Endothelial cell of umbilical vein (primary cell): ENCODE measurements at regions not wholly inside any gene's neighbourhood (a gene's known extent, or its start where the extent isn't known, plus 50 kb on each side); places are given as distances from the start of the nearest gene placed in this dataset.

Source experiments
- BruUV-seq: library from RNA; stranded (reverse); fragments of 400-500 nt; replicated peaks from 2 replicates; lab custom pipeline; 2021; lab: Mats Ljungman, UMichigan
- CTCF ChIA-PET: fragments of 300-600, 350-600 bp; sonication (Branson Sonifier 250); formaldehyde crosslinking; loops from one replicate; lab custom pipeline; 2021; ENCODE audit warnings: antibody characterized with exemption, inconsistent platforms; lab: Charles Lee
- POLR2A ChIA-PET: fragments of 300-600, 350-600 bp; sonication (Branson Sonifier 250); formaldehyde crosslinking; loops from one replicate; lab custom pipeline; 2021; ENCODE audit warnings: antibody characterized with exemption, inconsistent platforms; lab: Charles Lee
- DNase-seq: peaks from one replicate; pipeline ENCODE4 v3.0.0-alpha.2; 2011; ENCODE audit warnings: low read depth, low spot score
- FAIRE-seq: peaks from 2 replicates; lab custom pipeline; 2011; peaks lifted over from hg19 to GRCh38; lab: Jason Lieb, UNC
- H2AFZ ChIP-seq: 2 replicates; pipeline ENCODE4 v1.6.0; 2012; ENCODE audit warnings: low read depth, low read length, control low read depth, inconsistent platforms
- H3K27ac ChIP-seq: 2 replicates; pipeline ENCODE4 v1.5.1; 2011; ENCODE audit warnings: low read depth, mild to moderate bottlenecking, control low read depth, low read length, moderate library complexity; ENCODE audit not compliant: insufficient read depth
- H3K27me3 ChIP-seq, 2 experiments: 2 replicates each; pipeline versions ENCODE4 v1.6.0 to v1.6.1; 2011; ENCODE audit warnings: low read length in 2 of 2, mixed read lengths in 1 of 2; ENCODE audit not compliant: control insufficient read depth in 2 of 2, insufficient read depth in 2 of 2
- H3K36me3 ChIP-seq, 2 experiments: 2 replicates in 1 of 2; 3 replicates in 1 of 2; pipeline ENCODE4 v1.5.1; 2011; ENCODE audit warnings: low read length in 2 of 2, mild to moderate bottlenecking in 1 of 2, moderate library complexity in 1 of 2; ENCODE audit not compliant: control insufficient read depth in 2 of 2, insufficient read depth in 2 of 2; ENCODE audit errors: extremely low read depth in 1 of 2
- H3K4me1 ChIP-seq: 3 replicates; pipeline ENCODE4 v1.5.1; 2011; ENCODE audit warnings: mild to moderate bottlenecking, low read length; ENCODE audit not compliant: control insufficient read depth, insufficient read depth; ENCODE audit errors: extremely low read depth
- H3K4me2 ChIP-seq: 2 replicates; pipeline ENCODE4 v1.6.1; 2011; ENCODE audit warnings: low read length, control low read depth, mixed read lengths; ENCODE audit not compliant: insufficient read depth
- H3K4me3 ChIP-seq, 3 experiments: fragments of 200-600 bp in 1 of 3; sonication (generic), shearing (Covaris generic) in 1 of 3; replicated peaks in 1 of 3; 2 replicates each; pipeline ENCODE4 v1.5.1; 2011 to 2016; ENCODE audit warnings: control low read depth in 3 of 3, low read length in 3 of 3, mild to moderate bottlenecking in 2 of 3, inconsistent platforms in 1 of 3, low read depth in 1 of 3, moderate library complexity in 1 of 3; ENCODE audit not compliant: insufficient read depth in 1 of 3
- H3K79me2 ChIP-seq: 2 replicates; pipeline ENCODE4 v1.6.0; 2012; ENCODE audit warnings: low read length, inconsistent platforms; ENCODE audit not compliant: control insufficient read depth, insufficient read depth
- H3K9ac ChIP-seq: replicated peaks from 2 replicates; pipeline ENCODE3; 2011; ENCODE audit warnings: low read length, control low read depth; ENCODE audit not compliant: insufficient read depth; ENCODE audit errors: extremely low read depth
- H3K9me1 ChIP-seq: replicated peaks from 3 replicates; pipeline ENCODE4 v1.6.0; 2011; ENCODE audit warnings: mild to moderate bottlenecking, low read length; ENCODE audit not compliant: control insufficient read depth, insufficient read depth; ENCODE audit errors: extremely low read depth
- H3K9me3 ChIP-seq: replicated peaks from 2 replicates; pipeline ENCODE4 v1.5.1; 2012; ENCODE audit warnings: low read length, inconsistent platforms; ENCODE audit not compliant: control insufficient read depth, insufficient read depth
- H4K20me1 ChIP-seq: replicated peaks from 2 replicates; pipeline ENCODE3; 2011; ENCODE audit warnings: mild to moderate bottlenecking, low read length; ENCODE audit not compliant: control insufficient read depth, insufficient read depth; ENCODE audit errors: extremely low read depth
- CTCF ChIP-seq, 2 donors: IDR thresholded peaks; 1 replicate in 1 of 2; 2 replicates in 1 of 2; pipeline ENCODE4 v1.5.1; 2011; ENCODE audit warnings: low read length in 2 of 2, mild to moderate bottlenecking in 2 of 2, moderate library complexity in 2 of 2, control low read depth in 1 of 2, inconsistent platforms in 1 of 2, low read depth in 1 of 2; ENCODE audit not compliant: insufficient read depth in 1 of 2; ENCODE audit errors: extremely low read depth in 1 of 2
- EZH2 ChIP-seq: IDR thresholded peaks from 2 replicates; pipeline ENCODE4 v1.6.1; 2012; ENCODE audit warnings: borderline replicate concordance, low read depth, mild to moderate bottlenecking, moderate library complexity, low read length, inconsistent platforms; ENCODE audit not compliant: severe bottlenecking
- FOS ChIP-seq: IDR thresholded peaks from 2 replicates; pipeline ENCODE4 v1.6.1; 2011; ENCODE audit warnings: mild to moderate bottlenecking, low read length, moderate library complexity, borderline replicate concordance; ENCODE audit not compliant: insufficient read depth
- GATA2 ChIP-seq: IDR thresholded peaks from 2 replicates; pipeline ENCODE4 v1.7.0; 2011; ENCODE audit warnings: low read depth, mild to moderate bottlenecking, moderate library complexity, mixed read lengths, low read length; ENCODE audit not compliant: insufficient read length, insufficient read depth
- JUN ChIP-seq: IDR thresholded peaks from 2 replicates; pipeline ENCODE4 v1.6.1; 2011; ENCODE audit warnings: borderline replicate concordance, low read depth; ENCODE audit not compliant: insufficient read length, insufficient read depth
- MAX ChIP-seq: IDR thresholded peaks from 2 replicates; pipeline ENCODE4 v1.6.1; 2011; ENCODE audit not compliant: insufficient read depth, insufficient read length
- POLR2A ChIP-seq: IDR thresholded peaks from 2 replicates; pipeline ENCODE4 v1.6.1; 2012; ENCODE audit warnings: low read depth, mild to moderate bottlenecking, control low read depth, low read length
- POLR2AphosphoS5 ChIP-seq: IDR thresholded peaks from 2 replicates; pipeline ENCODE4 v1.6.1; 2012; ENCODE audit warnings: low read depth, mild to moderate bottlenecking, control low read depth, low read length, moderate library complexity; ENCODE audit not compliant: insufficient read depth
- dilution Hi-C: fragments of 300-500 bp; cut with MboI; formaldehyde crosslinking; loops from one replicate; pipeline ENCODE4 v1.15.0; 2019; ENCODE audit warnings: low sequenced_read_pairs; ENCODE audit not compliant: extremely low pct_ligation_motif_present
- intact Hi-C: fragments of 100-400 bp; cut with micrococcal nuclease; formaldehyde crosslinking; loops from one replicate; pipeline ENCODE4 v1.10.0; 2022

GRCh38 chr2:59074071-59074470 lies 832.9 kb upstream of the FANCL start:
- intact Hi-C loops: no loop called here
- Histone ChIP-seq H3K36me3 (no peaks in the 10 kb centered on the region), H3K4me2 (no peak overlapping the region), H4K20me1 (no peaks in the 10 kb centered on the region), H3K27ac (no peak overlapping the region), H3K9me3 (no peaks in the 10 kb centered on the region), H3K9me1 (no peaks in the 10 kb centered on the region), H3K4me1 (no peaks in the 10 kb centered on the region), H3K27me3 (no peaks in the 10 kb centered on the region), H3K79me2 (no peaks in the 10 kb centered on the region), H3K4me3 (no peak overlapping the region), H2AFZ (no peak overlapping the region), H3K9ac (no peak overlapping the region)
- CTCF ChIA-PET: no interaction called here
- DNase-seq: no peak
- BruUV-seq: no TSS peak
- TF ChIP-seq GATA2 (no peak), EZH2 (no peak), MAX (no peak), FOS (no peak), POLR2A (no peak), JUN (no peak), POLR2AphosphoS5 (no peak), CTCF (IDR thresholded peaks at IDR 0.05; ENCODE audit: extremely low read depth in 1 of 2, insufficient read depth in 1 of 2, low read depth in 1 of 2, low read length in 2 of 2) (no peak)
- dilution Hi-C loops: no loop called here
- POLR2A ChIA-PET: no interaction called here
- FAIRE-seq: no peak
